ENCODE measurements at regions not wholly inside any gene's neighbourhood (a gene's known extent, or its start where the extent isn't known, plus 50 kb on each side); places are given as distances from the start of the nearest gene placed in this dataset.

- H2AFZ ChIP-seq: no peak overlapping the region
- H3K36me3 ChIP-seq (ENCODE audit: control insufficient read depth, insufficient read depth, low read length): no peaks in the 10 kb centered on the region
- H3K9me3 ChIP-seq (ENCODE audit: control insufficient read depth, low read length): no peaks in the 10 kb centered on the region
- no peak overlapping the region for H3K4me3 ChIP-seq (ENCODE audit: low read depth, low read length)
- no peak for TF ChIP-seq CTCF (IDR thresholded peaks at IDR 0.05)
- H3K4me1 ChIP-seq: no peaks in the 10 kb centered on the region
- no peaks in the 10 kb centered on the region for H3K79me2 ChIP-seq
- no peak overlapping the region for H3K4me2 ChIP-seq (ENCODE audit: low read length)
- no peaks in the 10 kb centered on the region for H3K27me3 ChIP-seq (ENCODE audit: control insufficient read depth, insufficient read depth, low read length)
- no peak overlapping the region for H3K9ac ChIP-seq
- no peak overlapping the region for H3K27ac ChIP-seq
Observed at GRCh38 chr4:80136270-80136669, 61.0 kb upstream of the PRDM8 start.

GRCh38 chr4:80135702-80136058, 61.6 kb upstream of the PRDM8 start:
- no peak for TF ChIP-seq CTCF (IDR thresholded peaks at IDR 0.05)
- H3K9ac ChIP-seq: no peak overlapping the region
- no peak overlapping the region for H3K27ac ChIP-seq
- H3K4me1 ChIP-seq: no peaks in the 10 kb centered on the region
- no peaks in the 10 kb centered on the region for H3K9me3 ChIP-seq (ENCODE audit: control insufficient read depth, low read length)
- no peaks in the 10 kb centered on the region for H3K27me3 ChIP-seq (ENCODE audit: control insufficient read depth, insufficient read depth, low read length)
- H2AFZ ChIP-seq: no peak overlapping the region
- H3K4me2 ChIP-seq (ENCODE audit: low read length): no peak overlapping the region
- no peaks in the 10 kb centered on the region for H3K36me3 ChIP-seq (ENCODE audit: control insufficient read depth, insufficient read depth, low read length)
- no peak overlapping the region for H3K4me3 ChIP-seq (ENCODE audit: low read depth, low read length)
- H3K79me2 ChIP-seq: no peaks in the 10 kb centered on the region

- no peak overlapping the region for H3K4me3 ChIP-seq (ENCODE audit: low read depth, low read length)
- H3K9me3 ChIP-seq (ENCODE audit: control insufficient read depth, low read length): no peaks in the 10 kb centered on the region
- no peaks in the 10 kb centered on the region for H3K4me1 ChIP-seq
- H3K27ac ChIP-seq: no peak overlapping the region
- H3K9ac ChIP-seq: no peak overlapping the region
- no peaks in the 10 kb centered on the region for H3K79me2 ChIP-seq
- no peaks in the 10 kb centered on the region for H3K36me3 ChIP-seq (ENCODE audit: control insufficient read depth, insufficient read depth, low read length)
- no peak overlapping the region for H2AFZ ChIP-seq
- no peak overlapping the region for H3K4me2 ChIP-seq (ENCODE audit: low read length)
- TF ChIP-seq CTCF (IDR thresholded peaks at IDR 0.05): no peak
- H3K27me3 ChIP-seq (ENCODE audit: control insufficient read depth, insufficient read depth, low read length): no peaks in the 10 kb centered on the region
Observed at GRCh38 chr4:80134936-80135701, 62.1 kb upstream of the ANTXR2 start.

GRCh38 chr4:80133240-80133783, 60.3 kb upstream of the ANTXR2 start:
- H3K9ac ChIP-seq: no peak overlapping the region
- H3K9me3 ChIP-seq (ENCODE audit: control insufficient read depth, low read length): no peaks in the 10 kb centered on the region
- H3K4me1 ChIP-seq: no peaks in the 10 kb centered on the region
- no peak for TF ChIP-seq CTCF (IDR thresholded peaks at IDR 0.05)
- no peak overlapping the region for H3K4me3 ChIP-seq (ENCODE audit: low read depth, low read length)
- no peaks in the 10 kb centered on the region for H3K79me2 ChIP-seq
- no peaks in the 10 kb centered on the region for H3K36me3 ChIP-seq (ENCODE audit: control insufficient read depth, insufficient read depth, low read length)
- H2AFZ ChIP-seq: no peak overlapping the region
- H3K27ac ChIP-seq: no peak overlapping the region
- no peak overlapping the region for H3K4me2 ChIP-seq (ENCODE audit: low read length)
- H3K27me3 ChIP-seq (ENCODE audit: control insufficient read depth, insufficient read depth, low read length): no peaks in the 10 kb centered on the region

GRCh38 chr4:80129785-80130184, 56.8 kb upstream of the ANTXR2 start:
- H3K27ac ChIP-seq: no peak overlapping the region
- no peaks in the 10 kb centered on the region for H3K79me2 ChIP-seq
- no peaks in the 10 kb centered on the region for H3K36me3 ChIP-seq (ENCODE audit: control insufficient read depth, insufficient read depth, low read length)
- H3K4me3 ChIP-seq (ENCODE audit: low read depth, low read length): no peak overlapping the region
- H3K4me2 ChIP-seq (ENCODE audit: low read length): no peak overlapping the region
- H2AFZ ChIP-seq: no peak overlapping the region
- H3K9me3 ChIP-seq (ENCODE audit: control insufficient read depth, low read length): no peaks in the 10 kb centered on the region
- no peaks in the 10 kb centered on the region for H3K4me1 ChIP-seq
- H3K27me3 ChIP-seq (ENCODE audit: control insufficient read depth, insufficient read depth, low read length): no peaks in the 10 kb centered on the region
- H3K9ac ChIP-seq: no peak overlapping the region
- no peak for TF ChIP-seq CTCF (IDR thresholded peaks at IDR 0.05)
